GDM1 (cell line): ENCODE measurements at regions not wholly inside any gene's neighbourhood (a gene's known extent, or its start where the extent isn't known, plus 50 kb on each side); places are given as distances from the start of the nearest gene placed in this dataset.

Experiments
- DNase-seq: peaks from one replicate; lab custom pipeline; 2025; lab: John Stamatoyannopoulos, UW

- no peak for DNase-seq
Measured at GRCh38 chr9:108104991-108105390, 615.4 kb upstream of the KLF4 start.

- DNase-seq = no peak
Measured at GRCh38 chr9:108103046-108103693, 613.6 kb upstream of the KLF4 start.

DNA sequence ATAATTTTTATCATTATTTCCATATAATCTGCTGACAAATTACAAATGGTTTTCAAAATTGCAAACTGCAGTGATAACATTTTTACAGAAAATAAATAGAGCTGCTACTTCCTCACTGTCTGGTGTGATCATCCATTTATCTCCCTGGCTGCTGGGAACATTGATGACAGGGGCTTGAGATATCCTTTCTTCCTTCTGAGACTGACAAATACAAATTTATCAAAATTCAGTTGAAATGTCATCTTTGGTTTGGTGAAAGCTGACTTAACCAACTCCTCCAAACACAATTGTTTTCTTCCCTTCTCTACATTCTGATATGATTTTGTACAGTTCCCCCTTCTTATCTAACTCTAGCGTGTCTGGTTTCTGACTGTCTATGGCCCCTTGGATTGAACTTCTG, 611.8 kb upstream of the KLF4 start:
- no peak for DNase-seq

- DNase-seq = no peak
Measured at GRCh38 chr9:108100571-108100970, 611.0 kb upstream of the KLF4 start.

DNA sequence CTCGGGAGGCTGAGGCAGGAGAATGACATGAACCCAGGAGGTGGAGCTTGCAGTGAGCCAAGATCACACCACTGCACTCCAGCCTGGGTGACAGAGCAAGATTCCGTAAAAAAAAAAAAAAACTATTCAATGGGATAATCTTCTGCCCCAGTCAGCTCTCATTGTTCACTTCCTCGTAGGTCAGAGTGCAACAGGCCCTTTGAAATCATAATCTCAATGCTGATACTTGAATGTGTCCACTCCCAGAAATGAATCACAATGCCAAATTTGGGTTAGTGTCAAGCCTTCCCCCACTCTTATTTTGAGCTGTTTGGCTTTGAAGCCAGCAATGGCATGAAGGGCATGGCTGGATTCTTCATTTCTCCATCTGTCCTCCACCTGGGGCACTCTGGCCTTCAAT, 610.3 kb upstream of the KLF4 start:
- DNase-seq = no peak

DNA sequence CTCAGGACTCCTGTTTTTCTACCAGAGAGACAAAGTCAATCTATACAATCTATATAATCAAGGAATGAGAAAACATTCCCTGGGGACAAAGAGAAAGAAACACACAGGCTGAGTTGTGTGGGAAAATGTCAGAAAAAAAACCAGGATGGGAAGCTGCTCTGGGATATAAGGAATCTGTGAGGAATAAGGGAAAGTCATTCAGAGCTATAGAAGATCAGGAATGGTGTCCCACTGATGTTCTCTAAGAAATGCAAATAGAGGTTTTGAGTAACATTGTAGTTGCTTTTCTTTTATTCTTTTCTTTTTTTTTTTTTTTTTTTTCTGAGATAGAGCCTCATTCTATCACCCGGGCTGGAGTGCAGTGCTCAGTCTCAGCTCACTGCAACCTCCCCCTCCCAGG, 605.9 kb upstream of the KLF4 start:
- no peak for DNase-seq

GRCh38 chr9:108094676-108094993, 605.1 kb upstream of the KLF4 start:
- no peak for DNase-seq

- no peak for DNase-seq
Measured at GRCh38 chr9:108093773-108094675, 604.5 kb upstream of the KLF4 start.

DNA sequence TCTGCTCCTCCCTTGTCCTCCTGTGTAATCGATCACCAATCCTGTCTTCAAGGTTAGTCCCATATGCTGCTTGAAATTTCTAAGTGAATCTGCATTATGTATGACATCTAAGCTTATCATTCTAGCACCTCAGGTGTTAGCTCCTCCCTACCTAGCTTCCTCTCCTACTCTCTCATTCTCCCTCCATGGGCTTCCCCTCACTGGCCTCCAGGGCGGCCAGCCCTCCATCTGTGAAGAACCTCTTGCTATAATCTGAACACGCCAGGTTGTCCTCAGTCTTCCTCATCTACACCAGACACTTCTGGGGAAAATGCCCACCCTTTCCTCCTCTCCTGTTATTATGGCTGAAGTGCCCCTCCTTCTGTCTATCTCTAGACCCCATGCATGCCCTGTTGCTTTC, 599.3 kb upstream of the KLF4 start:
- no peak for DNase-seq

GRCh38 chr9:108087781-108088180, 598.2 kb upstream of the KLF4 start:
- DNase-seq = no peak

GRCh38 chr9:108086624-108087023, 597.1 kb upstream of the KLF4 start:
- no peak for DNase-seq

- no peak for DNase-seq
Measured at GRCh38 chr9:108085294-108085693, 595.7 kb upstream of the KLF4 start.

DNA sequence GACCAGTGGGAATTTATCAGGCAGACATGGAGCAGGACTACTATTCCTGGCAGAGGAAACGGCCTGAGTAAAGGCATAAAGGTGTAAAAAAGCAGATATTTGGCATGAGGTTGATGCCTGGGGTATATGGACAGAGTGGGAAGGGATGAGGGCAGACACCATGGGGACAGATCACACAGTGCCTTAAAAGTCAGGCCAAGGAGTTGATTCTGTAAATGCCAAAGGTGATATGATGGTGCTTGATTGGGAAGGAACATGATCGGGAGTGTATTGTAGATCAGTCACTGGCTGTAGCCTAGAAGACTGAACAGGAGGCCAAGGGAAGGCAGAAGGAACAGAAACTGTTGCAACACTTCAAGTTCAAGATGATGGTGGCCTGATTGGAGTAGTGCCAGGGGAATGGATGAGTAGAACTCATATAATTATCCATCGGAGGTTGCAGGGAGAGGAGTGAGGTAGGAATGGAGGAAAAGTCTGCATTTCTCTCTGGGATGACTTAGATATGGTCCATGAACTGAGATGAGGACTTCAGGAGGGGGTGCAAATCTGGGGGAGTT, 594.3 kb upstream of the KLF4 start:
- no peak for DNase-seq

GRCh38 chr9:108083160-108083750, 593.7 kb upstream of the KLF4 start:
- DNase-seq = no peak

- no peak for DNase-seq
Measured at GRCh38 chr9:108081112-108081511, 591.5 kb upstream of the KLF4 start.

GRCh38 chr9:108080285-108080684, 590.7 kb upstream of the KLF4 start:
- no peak for DNase-seq

DNA sequence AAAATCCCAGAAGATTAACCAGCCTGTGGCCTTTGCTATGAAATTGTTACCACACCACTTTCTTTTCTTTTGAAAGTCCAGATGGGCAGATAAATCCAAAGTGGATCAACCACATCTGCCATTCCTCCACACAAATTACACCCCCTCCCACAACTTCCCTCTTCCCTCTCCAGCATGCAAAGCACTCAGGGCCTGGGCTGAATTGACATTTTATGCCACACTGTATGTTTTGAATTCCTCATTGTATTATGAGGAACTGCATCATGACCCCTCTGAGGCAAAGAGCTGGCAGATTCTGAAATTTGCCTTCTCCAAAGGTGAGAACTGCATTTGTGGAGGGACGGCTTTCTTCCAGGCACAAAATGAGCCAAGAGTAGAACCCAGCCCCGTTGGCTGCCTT, 589.2 kb upstream of the KLF4 start:
- no peak for DNase-seq

DNA sequence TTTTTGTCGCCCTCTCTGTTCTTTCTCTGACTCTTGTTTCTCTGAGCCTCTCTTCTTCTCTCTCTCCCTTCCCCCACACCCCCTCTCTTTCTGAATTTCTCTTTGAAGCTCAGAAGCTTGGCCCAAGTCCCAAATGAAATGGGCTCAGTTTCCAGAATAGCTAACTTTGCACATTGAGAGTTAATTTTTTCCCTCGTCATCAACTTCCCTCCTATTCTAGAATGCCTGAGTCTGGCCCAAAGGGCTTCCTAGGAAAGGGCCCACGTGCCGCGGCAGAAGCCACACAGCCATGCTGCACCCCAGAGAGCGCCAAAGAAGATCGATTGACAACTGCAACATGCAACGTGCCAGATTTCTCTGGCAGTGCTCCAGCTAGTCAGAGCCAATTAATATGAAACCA, 588.8 kb upstream of the KLF4 start:
- no peak for DNase-seq

DNA sequence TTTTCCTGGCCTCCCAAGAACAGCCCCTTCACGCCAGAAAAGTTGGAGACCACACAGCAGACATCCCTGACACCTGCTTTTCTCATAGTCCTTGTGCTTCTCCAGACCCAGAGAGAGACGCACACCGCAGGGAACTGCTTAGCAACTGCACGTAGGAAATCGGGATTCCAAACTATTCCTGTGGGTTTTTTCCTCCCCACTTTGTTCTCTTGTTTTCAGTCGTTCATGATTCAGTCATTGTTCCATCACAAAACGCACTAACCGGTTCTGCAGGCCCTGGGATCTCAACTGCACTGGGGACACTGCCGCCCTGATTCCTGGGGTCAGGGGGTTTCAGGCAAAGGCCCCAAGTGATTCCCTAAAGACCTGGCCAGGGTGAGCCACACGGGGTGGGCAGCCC, 588.0 kb upstream of the KLF4 start:
- DNase-seq = no peak

DNA sequence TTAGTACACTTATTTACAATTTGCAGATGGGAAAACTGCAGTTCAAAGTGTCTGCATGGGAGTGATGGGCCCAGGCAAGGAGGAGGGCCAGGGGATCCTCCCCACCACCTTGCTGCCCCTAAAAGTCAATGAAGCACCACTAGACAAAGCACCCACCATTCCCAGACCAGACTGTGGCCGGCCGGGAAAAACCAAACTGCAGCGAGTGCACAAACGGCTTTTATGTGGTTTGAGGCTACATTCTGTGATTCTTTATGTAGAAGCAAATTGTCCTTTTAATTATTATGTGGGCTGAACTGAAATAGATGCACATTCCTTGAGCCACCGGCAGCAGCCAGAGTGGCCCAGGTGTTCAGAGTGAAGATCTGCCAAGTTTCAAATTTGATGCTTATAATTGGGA, 585.3 kb upstream of the KLF4 start:
- no peak for DNase-seq

GRCh38 chr9:108073823-108074222, 584.3 kb upstream of the KLF4 start:
- DNase-seq = no peak

- no peak for DNase-seq
Measured at GRCh38 chr9:108072740-108073139, 583.2 kb upstream of the KLF4 start.

DNA sequence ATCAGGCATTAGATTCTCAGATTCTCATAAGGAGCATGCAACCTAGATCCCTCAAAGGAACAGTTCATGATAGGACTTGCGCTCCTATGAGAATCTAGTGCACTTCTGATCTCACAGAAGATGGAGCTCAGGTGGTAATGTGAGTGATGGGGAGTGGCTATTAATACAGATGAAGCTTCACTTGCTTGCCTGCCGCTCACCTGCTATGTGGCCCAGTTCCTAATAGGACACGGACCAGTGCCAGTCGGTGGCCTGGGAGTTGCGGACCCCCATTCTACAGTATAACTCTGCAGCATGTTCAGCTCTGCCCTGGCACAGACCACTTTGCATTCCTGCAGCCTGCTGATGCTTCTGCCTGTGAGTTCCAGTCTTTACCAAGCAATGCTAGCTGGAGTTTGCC, 581.3 kb upstream of the KLF4 start:
- DNase-seq = no peak
